Neural cell (in vitro differentiated cells): ENCODE measurements at regions not wholly inside any gene's neighbourhood (a gene's known extent, or its start where the extent isn't known, plus 50 kb on each side); places are given as distances from the start of the nearest gene placed in this dataset.
"Not testable (repeated sequence)": the region's sequence is repeated elsewhere in the genome, so short reads cannot be mapped to it uniquely, and the experiment has no call there.

ENCODE experiments used
- H2AFZ ChIP-seq: fragments of 200-600, 300-800 bp; sonication (generic), shearing (Covaris generic); 2 replicates; pipeline ENCODE4 v1.6.0; 2014; ENCODE audit warnings: low read depth, mild to moderate bottlenecking, antibody characterized with exemption, low read length, moderate library complexity
- H3F3A ChIP-seq: fragments of 200-600 bp; shearing (Covaris generic); 2 replicates; pipeline ENCODE4 v1.6.1; 2016; ENCODE audit warnings: mild to moderate bottlenecking, moderate library complexity, mixed read lengths, antibody characterized with exemption, low read length; ENCODE audit not compliant: insufficient read depth, poor library complexity, severe bottlenecking
- H3K27ac ChIP-seq: fragments of 200-600, 300-800 bp; sonication (generic), shearing (Covaris generic); 2 replicates; pipeline ENCODE4 v1.5.1; 2014; ENCODE audit warnings: mild to moderate bottlenecking, low read length, moderate library complexity
- H3K27me3 ChIP-seq: fragments of 300-800, 200-600 bp; sonication (generic), shearing (Covaris generic); 2 replicates; pipeline ENCODE4 v1.6.0; 2014; ENCODE audit warnings: mild to moderate bottlenecking, low read depth, low read length, moderate library complexity; ENCODE audit not compliant: insufficient read depth
- H3K36me3 ChIP-seq: fragments of 300-800, 200-600 bp; sonication (generic), shearing (Covaris generic); 2 replicates; pipeline ENCODE4 v1.5.1; 2014; ENCODE audit warnings: mild to moderate bottlenecking, antibody characterized with exemption, low read length, moderate library complexity; ENCODE audit not compliant: insufficient read depth
- H3K4me2 ChIP-seq: fragments of 300-800, 200-600 bp; sonication (generic), shearing (Covaris generic); 2 replicates; pipeline ENCODE4 v1.6.0; 2014; ENCODE audit warnings: mild to moderate bottlenecking, low read length
- H3K4me3 ChIP-seq: fragments of 300-800, 200-600 bp; sonication (generic), shearing (Covaris generic); 2 replicates; pipeline ENCODE4 v1.5.1; 2014; ENCODE audit warnings: mild to moderate bottlenecking, low read length, moderate library complexity
- H3K79me2 ChIP-seq: fragments of 200-600 bp; shearing (Covaris generic); replicated peaks from 2 replicates; pipeline ENCODE4 v1.6.0; 2014; ENCODE audit warnings: mild to moderate bottlenecking, low read length, moderate library complexity; ENCODE audit not compliant: insufficient read depth
- H3K9ac ChIP-seq: fragments of 300-800, 200-600 bp; sonication (generic), shearing (Covaris generic); 2 replicates; pipeline ENCODE4 v1.6.1; 2016; ENCODE audit warnings: mild to moderate bottlenecking, low read length, mixed read lengths
- H3K9me2 ChIP-seq: fragments of 200-600 bp; shearing (Covaris generic); 2 replicates; pipeline ENCODE4 v1.6.1; 2016; ENCODE audit warnings: mild to moderate bottlenecking, low read length, mixed read lengths; ENCODE audit not compliant: insufficient read depth
- H3K9me3 ChIP-seq: fragments of 200-600, 300-800 bp; sonication (generic), shearing (Covaris generic); 2 replicates; pipeline ENCODE4 v1.6.1; 2016; ENCODE audit warnings: mild to moderate bottlenecking, mixed run types, low read length, moderate library complexity, mixed read lengths
- H4K20me1 ChIP-seq: fragments of 200-600 bp; shearing (Covaris generic); 2 replicates; pipeline ENCODE4 v1.6.1; 2016; ENCODE audit warnings: mild to moderate bottlenecking, mixed run types; ENCODE audit not compliant: insufficient read depth
- CTCF ChIP-seq: fragments of 450-650 bp; IDR thresholded peaks from 2 replicates; pipeline ENCODE4 v1.5.1; 2014; ENCODE audit warnings: antibody characterized with exemption, mild to moderate bottlenecking, moderate library complexity; ENCODE audit not compliant: poor library complexity, severe bottlenecking
- EP300 ChIP-seq: fragments of 450-650 bp; conservative IDR thresholded peaks from 2 replicates; pipeline ENCODE4 v1.6.1; 2014; ENCODE audit warnings: antibody characterized with exemption, mild to moderate bottlenecking, moderate library complexity; ENCODE audit not compliant: poor library complexity, severe bottlenecking
- EZH2 ChIP-seq: fragments of 200-600, 300-800 bp; shearing (Covaris generic), sonication (generic); IDR thresholded peaks from 2 replicates; pipeline ENCODE4 v1.6.1; 2014; ENCODE audit warnings: antibody characterized with exemption, low read length, borderline replicate concordance, mild to moderate bottlenecking; ENCODE audit not compliant: insufficient read depth, poor library complexity, severe bottlenecking
- MXI1 ChIP-seq: fragments of 450-650 bp; conservative IDR thresholded peaks from 2 replicates; pipeline ENCODE4 v1.6.1; 2014; ENCODE audit warnings: antibody characterized with exemption, mild to moderate bottlenecking; ENCODE audit not compliant: poor library complexity, severe bottlenecking
- POLR2AphosphoS5 ChIP-seq: IDR thresholded peaks from 2 replicates; pipeline ENCODE4 v1.6.1; 2012
- RAD21 ChIP-seq: fragments of 450-650 bp; conservative IDR thresholded peaks from 2 replicates; pipeline ENCODE4 v1.6.1; 2014; ENCODE audit warnings: antibody characterized with exemption, mild to moderate bottlenecking, moderate library complexity
- REST ChIP-seq: IDR thresholded peaks from 2 replicates; pipeline ENCODE4 v1.6.1; 2012; ENCODE audit warnings: borderline replicate concordance
- SMC3 ChIP-seq: fragments of 450-650 bp; conservative IDR thresholded peaks from 2 replicates; pipeline ENCODE4 v1.6.1; 2014; ENCODE audit warnings: antibody characterized with exemption, mild to moderate bottlenecking, moderate library complexity; ENCODE audit not compliant: poor library complexity
- TAF1 ChIP-seq: IDR thresholded peaks from 2 replicates; pipeline ENCODE4 v1.6.1; 2012; ENCODE audit warnings: low read depth

DNA sequence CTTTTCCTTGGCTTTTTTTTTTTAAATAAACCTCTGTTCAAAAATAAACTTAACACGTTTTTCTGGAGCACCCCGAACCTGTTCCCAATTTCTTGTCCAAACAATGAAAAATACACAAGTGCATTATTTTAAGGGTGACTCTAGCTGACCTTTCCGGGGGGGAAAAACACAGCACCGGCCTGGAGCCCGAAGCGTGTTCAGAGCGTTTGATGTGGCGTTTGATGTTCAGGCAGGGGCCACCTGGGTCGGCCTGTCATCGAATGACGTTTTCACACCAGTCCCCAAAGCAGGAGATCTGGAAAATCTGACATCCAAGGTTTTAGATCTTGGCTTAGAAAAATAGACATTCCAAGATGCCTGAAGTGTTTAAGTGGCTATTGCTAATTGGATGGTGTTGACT, 282.1 kb downstream of the SHOX start:
- H2AFZ ChIP-seq = no peak overlapping the region
- no peaks in the 10 kb centered on the region for H3K9me2 ChIP-seq
- H3F3A ChIP-seq = no peaks in the 10 kb centered on the region
- H4K20me1 ChIP-seq = no peaks in the 10 kb centered on the region
- H3K9me3 ChIP-seq = no peaks in the 10 kb centered on the region
- no peak overlapping the region for H3K9ac ChIP-seq
- no peak overlapping the region for H3K4me3 ChIP-seq
- H3K27me3 ChIP-seq = no peaks in the 10 kb centered on the region
- H3K4me2 ChIP-seq = no peak overlapping the region
- H3K36me3 ChIP-seq = no peaks in the 10 kb centered on the region
- H3K79me2 ChIP-seq = no peaks in the 10 kb centered on the region
- no peak overlapping the region for H3K27ac ChIP-seq
- TF ChIP-seq REST (no peak), SMC3 (no peak), MXI1 (no peak), EP300 (no peak), POLR2AphosphoS5 (no peak), EZH2 (no peak), TAF1 (no peak), CTCF (no peak), RAD21 (no peak)

DNA sequence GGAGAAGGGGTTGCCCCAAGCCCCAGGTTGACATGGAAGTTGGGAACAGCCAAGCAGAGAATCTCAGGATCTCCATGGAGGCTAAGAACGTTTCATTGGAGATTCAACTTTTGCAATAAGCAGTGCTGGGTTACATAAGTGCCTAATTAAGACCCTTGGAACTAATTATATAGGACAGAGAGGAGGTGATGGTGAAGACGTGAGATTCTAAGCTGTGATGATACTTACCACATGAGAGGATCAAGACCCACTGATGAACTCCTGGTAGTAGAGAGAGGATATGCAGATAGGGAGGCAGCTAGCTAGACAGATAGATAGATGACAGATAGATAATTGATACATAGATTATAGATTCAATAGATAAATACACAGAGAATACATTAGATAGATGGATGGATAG, 278.5 kb downstream of the SHOX start:
- not testable (repeated sequence) for H3K4me3 ChIP-seq, H3K27me3 ChIP-seq, H4K20me1 ChIP-seq, H3K4me2 ChIP-seq, H3K27ac ChIP-seq, H3F3A ChIP-seq, H3K9me2 ChIP-seq, H3K9ac ChIP-seq, H2AFZ ChIP-seq, H3K79me2 ChIP-seq, H3K9me3 ChIP-seq, H3K36me3 ChIP-seq

DNA sequence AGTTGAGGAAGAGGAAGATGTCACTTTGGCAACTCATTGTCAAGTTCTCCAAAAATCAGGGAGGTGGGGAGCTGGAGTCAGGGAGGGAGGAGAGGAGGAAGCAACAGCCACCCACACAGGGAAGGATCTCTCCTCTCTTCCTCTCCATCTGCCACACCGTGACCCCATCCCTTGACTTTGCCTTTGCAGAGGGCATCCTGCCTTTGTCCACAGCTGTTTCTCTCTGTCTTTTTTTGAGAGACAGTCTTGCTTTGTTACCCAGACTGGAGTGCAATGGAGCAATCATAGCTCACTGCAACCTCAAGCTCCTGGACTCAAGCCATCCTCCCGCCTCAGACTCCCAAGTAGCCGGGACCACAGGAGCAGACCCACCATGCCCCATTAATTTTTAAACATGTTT, 276.0 kb downstream of the SHOX start:
- TF ChIP-seq SMC3 (no peak), RAD21 (no peak), MXI1 (no peak), REST (no peak), POLR2AphosphoS5 (no peak)
- H3K4me2 ChIP-seq = no peak overlapping the region
- no peaks in the 10 kb centered on the region for H3K9me3 ChIP-seq
- no peaks in the 10 kb centered on the region for H3K79me2 ChIP-seq
- H4K20me1 ChIP-seq = no peaks in the 10 kb centered on the region
- no peaks in the 10 kb centered on the region for H3K27me3 ChIP-seq
- H3K36me3 ChIP-seq = no peaks in the 10 kb centered on the region
- H2AFZ ChIP-seq = no peak overlapping the region
- no peak overlapping the region for H3K9ac ChIP-seq
- H3F3A ChIP-seq = no peaks in the 10 kb centered on the region
- no peak overlapping the region for H3K27ac ChIP-seq
- no peaks in the 10 kb centered on the region for H3K9me2 ChIP-seq
- H3K4me3 ChIP-seq = no peak overlapping the region
